Fibroblast of peridontal ligament (primary cell): ENCODE measurements at regions not wholly inside any gene's neighbourhood (a gene's known extent, or its start where the extent isn't known, plus 50 kb on each side); places are given as distances from the start of the nearest gene placed in this dataset.
A peak's percentile ranks its signal among the peaks of the same experiment; 100 is the strongest.

Source experiments
- DNase-seq: peaks from one replicate; pipeline ENCODE4 v3.0.0-alpha.2; 2010; ENCODE audit errors: extremely low read depth

DNA sequence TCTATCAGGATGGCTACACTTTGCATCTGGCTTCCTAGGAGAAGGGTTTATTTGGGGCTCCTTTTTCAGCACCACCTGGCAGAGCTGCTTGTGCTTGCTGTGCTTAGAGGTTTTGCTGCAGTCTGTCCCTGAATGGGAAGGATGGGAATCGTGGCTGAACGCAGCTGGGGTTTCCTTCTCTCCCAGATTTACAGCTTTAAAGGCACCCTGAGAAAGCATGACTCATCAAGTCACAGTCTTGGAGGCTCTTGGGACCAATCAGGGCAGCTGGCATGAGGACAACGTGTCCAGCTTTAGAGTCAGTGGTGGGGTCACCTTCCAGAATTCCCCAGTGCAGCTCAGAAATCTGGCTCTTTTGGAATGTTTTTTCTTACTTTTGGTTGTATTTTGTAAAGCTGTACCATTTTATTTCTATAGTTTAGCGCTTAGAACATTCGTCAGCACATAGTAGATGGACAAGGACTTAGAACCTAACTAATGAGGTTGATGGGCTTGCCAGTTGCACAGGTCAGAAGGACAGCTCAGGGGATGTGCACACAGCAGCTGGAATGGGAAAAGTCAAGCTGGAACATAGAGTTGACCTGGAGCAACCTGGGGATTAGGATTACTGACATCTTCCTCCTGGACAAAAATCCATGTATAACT lies 222.6 kb downstream of the PRDM2 start:
- no peak for DNase-seq

DNA sequence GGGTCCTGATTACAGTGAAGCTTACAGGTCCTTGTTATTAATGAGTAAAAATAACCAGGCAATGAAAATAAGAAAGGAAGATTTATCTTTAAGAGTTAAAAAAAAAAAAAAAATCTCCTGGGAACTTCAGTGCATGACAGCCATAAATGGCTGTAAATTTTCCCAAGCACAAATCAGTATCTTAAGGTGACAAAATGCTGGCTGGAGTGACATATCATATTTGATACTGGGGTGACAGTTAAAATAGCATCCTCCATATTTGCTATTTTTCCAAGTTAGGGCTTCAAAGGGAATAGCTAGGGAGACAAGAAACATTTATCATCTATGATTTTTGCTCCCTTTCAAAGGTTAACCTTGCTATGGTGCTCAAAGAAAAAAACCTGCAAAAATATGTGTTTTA lies 226.6 kb downstream of the PRDM2 start:
- DNase-seq = no peak

DNA sequence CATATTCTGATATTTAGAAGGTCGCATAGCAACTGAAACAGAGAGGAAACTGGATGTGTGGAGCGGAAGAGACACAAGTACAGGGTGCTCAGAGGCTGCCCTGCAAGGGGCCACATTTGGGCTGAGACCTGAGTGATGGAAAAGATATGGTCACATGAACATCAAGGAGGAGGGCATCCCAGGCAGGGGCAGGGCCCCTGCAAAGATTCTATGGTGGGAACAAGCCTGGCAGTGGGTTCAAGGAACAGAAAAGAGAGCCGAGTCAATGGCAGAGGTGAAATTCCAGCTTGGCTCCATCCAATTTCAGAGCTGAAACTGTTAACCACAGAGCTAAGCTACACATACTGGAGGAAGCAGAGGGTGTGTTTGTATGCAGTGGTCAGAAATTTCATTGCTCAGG lies 227.7 kb downstream of the PRDM2 start:
- DNase-seq = no peak

DNA sequence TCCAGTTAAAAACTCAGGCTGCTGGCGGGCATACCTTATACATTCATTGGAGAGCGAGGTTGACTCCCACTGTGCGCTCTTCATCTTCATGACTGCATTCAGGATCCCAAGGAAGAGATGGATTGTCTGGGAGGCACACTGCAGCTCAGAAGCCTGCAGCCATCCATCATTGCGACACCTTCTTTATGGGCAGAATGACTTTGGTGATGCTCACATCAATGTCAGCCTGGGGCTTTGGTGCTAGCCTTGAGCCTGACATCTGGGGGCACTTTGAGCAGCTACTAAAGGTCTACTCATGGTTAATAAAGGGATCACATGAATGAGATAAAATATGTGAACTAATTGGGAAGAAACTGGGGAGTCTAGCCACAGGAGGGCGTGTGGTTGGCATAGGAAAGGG lies 229.3 kb downstream of the PRDM2 start:
- no peak for DNase-seq

DNA sequence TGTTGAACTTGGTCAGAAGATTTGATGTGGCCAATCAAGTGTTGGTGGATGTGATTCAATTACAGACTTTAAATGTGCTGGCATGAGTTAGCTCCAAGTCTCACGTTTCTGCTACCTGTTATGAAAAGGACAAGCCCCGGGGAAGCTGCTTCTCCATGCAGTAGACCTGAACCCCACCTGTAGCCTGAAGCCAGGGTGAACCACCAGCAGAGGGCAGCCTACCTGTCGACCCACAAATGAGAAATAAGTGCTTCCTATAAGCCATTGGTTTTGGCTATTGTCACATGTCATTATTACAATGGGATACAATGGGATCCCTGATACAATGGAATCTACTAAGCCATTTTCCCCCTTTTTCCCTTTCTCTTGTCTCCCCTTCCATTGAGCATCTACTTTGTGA lies 230.2 kb downstream of the PRDM2 start:
- DNase-seq = no peak

DNA sequence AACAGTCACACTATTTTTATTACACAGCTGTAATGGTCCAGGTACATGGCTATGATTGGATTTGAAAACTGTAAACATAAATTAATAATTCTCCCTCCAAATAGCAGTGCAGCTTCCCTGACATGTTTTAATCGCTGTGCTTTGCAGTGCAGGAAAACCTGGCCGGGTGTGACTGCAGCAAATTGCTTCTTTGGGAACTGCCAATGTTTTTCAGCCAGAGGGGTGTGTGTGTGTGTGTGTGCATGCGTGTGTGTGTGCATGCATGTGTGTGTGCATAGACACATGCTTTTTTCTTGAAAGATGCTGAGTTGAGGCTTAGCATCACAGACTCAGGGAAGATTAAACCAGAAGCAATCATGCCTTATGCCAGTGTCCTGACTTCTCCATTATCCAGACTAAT lies 231.2 kb downstream of the PRDM2 start:
- DNase-seq = no peak

DNA sequence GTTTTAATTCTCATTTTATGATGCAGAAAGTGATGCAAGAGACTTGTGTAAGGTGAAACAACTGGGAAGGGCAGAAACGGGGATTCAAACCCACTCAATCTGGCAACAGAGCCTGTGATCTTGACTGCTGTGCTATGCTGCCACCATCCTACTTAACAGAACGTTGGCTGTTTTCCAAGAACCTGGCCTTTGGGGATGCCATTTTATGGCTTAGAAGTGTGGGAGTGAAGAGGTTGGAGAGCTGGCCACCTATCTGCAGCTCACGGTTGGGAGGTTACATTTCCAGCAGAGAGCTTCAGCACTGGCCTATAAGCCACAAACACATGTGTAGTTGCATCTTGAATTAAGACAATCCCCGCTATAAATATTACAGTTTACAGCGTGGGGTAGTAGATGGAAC lies 235.3 kb downstream of the PRDM2 start:
- DNase-seq = no peak

DNA sequence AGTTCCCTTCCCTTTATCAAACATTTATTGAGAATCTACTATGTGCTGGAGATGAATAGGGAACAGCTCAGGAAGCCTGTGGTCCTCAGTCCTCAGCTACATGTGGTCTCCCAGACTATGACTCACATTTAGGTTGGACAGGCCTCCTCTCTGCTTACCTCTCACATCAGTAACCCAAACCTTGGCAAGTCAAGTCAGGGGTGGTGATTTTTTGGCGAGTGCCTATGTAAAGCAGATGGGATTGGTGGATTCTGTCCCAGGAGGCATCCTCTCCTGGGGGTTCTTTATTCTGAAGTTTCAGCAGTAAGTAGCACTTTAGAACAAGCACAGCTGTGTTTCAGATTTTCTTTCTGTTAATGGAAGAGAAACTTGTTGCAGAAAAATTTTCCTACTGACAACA lies 241.3 kb downstream of the PRDM2 start:
- DNase-seq = no peak

DNA sequence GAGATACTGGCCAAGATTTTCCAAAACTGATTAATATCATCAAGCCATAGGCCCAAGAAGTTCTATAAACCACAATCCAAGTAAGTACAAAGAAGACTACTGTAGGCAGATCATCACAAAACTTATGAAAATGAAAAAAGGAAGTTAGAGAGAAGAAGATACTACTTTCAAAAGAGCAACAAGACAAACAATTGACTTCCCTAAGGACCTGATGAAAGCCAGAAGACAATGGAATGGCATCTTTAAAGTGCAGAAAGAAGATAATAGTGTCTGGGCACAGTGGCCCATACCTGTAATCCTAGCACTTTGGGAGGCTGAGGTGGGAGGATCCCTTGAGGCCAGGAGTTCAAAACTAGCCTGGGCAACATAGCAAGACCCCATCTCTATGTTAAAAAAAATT lies 243.1 kb downstream of the PRDM2 start:
- no peak for DNase-seq

DNA sequence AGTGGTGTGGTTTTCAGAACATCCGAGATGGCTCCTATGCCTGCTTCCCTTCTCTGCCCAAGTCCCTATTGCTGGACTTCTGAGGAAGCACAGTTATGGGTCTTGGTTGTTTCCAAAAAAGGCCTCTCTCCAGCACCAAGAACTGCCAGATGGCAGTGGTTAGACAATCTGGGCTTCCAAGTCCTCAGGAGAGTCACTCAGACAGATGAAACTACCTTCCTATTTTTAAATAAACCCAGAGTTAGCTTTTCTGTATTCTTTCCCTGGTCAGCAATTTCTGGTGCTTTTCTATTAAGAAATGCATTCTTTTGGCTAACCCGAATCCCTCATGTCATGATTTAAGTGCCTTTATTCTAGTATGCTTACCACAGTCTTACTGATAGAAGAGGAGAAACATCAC lies 245.9 kb downstream of the PRDM2 start:
- DNase-seq = no peak

DNA sequence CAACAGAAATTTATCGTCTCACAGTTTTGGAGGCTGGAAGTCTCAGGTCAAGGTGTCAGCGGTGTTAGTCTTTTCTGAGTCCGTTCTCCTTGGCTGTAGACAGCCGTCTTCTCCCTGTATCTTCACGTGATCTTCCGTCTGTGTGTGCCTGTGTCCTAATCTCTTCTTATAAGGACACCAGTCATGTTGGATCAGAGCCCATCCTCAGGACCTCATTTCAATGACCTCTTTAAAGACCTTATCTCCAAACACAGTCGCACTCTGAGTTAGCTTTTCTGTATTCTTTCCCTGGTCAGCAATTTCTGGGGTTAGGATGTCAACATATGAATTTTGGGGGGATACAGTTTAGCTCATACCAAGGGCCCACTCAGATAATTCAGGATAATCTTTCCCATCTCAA lies 247.7 kb downstream of the PRDM2 start:
- no peak for DNase-seq

DNA sequence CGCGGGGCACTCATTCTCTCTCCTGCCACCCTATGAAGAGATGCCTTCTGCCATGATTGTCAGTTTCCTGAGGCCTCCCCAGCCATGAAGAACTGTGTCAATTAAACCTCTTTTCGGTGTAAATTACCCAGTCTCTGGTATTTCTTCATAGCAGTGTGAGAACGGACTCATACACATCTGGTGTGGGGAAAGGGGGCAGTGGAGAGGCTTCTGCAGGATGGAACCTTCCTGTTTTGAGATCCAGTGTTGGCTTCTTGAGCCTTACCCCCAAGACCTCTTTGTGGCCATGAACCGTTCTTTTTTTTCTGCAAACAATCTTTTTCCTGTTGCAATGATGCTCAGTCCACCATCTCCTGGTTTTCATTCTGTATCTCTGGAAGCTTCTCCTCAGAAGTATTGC lies 248.4 kb downstream of the PRDM2 start:
- no peak for DNase-seq

DNA sequence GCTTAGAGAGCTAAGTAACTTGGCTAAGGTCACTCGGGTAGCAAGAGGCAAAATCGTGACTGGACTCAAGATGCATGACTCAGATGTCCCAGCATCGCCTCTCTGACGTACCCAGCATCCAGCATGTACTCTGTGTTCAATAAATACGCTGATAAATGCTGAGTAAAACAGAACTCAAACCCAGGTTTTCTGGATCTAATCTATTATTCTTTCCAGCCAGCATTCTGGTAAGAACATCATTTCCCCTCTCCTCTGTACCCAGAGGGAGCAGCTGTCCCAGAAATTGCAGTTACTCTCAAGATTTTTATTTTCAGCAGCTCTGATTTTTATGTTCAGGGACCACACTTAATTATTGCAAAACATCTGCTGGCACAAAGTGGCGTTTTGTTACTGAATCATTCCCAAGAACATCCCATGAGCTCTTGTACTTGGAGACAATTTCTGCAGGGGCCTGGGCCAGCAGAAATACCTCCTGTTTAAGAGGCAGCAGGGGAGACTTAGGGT lies 249.0 kb downstream of the PRDM2 start:
- DNase-seq = no peak

DNA sequence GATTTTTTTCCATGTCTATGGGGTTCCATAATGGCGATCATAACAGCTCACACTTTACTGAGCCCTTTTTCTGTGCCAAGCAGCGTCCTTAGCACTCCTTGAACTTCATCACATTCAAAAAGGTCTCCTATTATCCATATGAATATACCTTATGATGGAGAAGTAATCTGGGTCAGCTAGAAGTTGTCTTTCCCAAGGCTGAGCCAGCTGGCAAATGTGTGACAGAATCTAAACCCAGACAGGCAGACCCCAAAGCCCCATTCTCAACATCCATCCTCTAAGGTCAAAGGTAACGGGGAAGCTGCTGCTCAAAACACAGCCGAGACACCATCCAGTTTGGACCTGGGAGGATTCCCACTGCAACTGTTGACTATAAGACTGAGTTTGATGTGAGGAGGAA lies 249.6 kb downstream of the PRDM2 start:
- DNase-seq = no peak

DNA sequence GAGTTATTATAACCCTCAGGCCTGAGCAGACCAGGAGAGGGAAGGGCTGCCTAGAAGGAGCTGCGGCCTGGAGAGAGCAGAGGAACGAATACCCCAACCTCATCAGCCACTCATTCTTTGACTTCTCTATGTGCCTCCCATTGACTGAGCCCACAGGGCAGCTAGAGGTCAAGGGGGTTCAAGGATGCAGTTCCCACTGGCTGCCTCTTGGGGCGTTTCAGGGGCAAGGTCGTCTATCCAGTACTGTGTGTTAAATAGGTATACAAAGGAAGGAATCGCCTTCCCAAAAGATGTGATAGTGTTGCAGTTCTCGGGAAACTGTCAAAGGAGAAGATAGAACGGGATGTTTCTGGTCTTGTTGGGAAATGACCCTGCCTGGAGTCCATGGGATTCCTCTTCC lies 250.6 kb downstream of the PRDM2 start:
- no peak for DNase-seq

DNA sequence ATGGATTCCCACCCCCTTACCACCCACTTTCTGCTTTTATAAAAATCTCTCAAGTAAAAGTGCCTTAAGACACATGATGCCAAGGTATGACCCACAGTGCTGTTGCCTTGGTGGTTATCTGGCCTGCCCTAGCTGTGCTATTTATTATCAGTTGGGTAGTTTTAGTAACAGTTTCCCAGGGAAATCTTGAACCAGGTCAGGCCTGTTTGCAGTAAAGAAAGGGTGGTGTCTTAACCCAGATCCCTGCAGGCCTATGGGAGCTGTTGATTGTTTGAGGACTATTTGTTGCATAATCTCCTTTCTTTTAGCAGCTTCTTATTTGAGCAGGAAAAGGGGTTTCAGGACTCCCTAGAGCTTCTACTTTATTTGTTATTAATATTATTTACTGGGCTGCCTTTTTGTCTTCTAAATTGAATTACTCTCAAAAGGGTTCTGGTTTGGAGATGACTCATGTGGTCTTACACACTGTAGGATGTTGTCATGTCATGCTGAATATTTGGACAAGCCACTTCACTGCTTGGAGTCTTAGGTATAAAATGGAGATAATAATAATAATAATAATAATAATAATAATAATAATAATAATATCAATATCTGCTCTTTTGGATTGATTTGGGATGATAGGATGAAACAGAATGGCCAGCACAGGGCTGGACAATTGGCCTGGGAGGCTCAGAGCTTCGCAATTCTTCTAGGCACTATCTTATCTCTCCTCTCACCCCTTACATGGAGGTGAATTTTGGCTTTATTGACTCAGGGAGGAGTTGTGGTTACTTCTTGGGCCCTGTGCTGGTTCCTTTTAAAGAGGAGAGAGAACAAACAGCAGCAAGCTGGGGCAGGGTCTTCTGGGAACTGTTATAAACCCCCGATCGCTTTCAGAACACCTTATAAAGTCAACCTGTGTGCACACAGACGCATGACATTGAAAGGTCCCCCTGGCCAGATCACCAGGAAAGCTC lies 252.1 kb downstream of the PRDM2 start:
- no peak for DNase-seq

DNA sequence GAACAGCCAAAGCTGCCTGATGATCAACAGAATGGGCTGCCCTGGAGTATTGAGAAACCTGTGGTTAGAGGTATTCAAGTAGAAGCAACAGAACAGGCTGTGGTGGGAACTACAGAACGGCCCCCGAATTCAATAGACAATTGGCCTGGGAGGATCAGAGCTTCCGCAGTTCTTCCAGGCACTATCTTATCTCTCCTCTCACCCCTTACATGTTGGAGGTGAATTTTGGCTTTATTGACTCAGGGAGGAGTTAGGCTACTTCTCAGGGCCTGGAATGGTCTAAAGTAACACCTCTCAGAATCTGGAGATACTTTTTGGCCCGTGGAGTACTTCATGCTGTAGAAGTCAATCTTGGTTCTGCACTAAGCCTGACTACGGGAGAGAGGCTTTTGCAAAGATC lies 253.0 kb downstream of the PRDM2 start:
- DNase-seq = no peak

DNA sequence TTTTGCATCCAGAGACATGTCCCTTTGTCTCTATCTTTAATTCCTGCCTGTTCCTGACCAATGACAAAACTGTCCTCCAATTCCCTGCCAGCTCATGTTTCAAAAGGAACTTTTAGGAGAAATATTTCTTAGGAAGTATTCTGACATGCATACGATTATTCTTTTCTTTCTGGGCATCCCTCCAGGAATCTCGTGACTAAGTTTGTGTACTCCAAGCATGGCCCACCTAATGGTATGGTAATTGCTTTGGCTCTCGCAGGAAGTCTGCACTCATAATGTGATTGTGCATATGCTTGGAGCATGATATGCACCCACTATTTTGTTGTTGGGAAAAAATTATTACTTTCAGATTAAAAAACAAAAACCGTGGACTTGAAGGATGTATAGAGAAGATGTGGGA lies 256.4 kb downstream of the PRDM2 start:
- no peak for DNase-seq

DNA sequence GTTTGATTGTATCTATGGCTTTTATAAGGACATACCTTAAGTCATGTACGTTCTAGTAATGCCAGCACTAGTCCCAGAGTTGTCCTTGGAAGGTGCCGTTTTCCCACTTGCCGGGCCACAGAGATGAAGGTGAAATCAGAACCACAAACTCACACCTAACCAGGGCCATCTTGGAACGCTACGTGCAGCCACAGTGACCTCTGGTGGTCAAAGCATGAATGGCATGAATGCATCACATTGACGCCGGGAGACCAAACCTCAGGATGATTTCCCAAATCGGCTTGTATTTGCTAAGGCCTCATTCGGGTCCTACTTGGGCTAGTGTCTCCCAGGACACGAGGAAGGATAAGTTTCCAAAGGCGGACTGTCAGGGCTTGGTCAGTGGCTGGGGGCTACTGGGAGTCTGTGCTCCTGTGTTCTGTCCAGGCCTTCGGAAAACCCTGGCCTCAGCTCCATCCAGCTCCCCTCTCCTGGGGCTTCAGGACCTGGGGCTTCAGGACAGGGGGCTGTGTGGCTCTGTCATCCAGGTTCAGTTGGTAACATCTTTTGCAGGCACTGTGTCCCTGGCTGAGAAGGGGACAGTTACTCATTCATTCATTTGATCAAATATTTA lies 260.5 kb downstream of the PRDM2 start:
- DNase-seq = peak; percentile 60

DNA sequence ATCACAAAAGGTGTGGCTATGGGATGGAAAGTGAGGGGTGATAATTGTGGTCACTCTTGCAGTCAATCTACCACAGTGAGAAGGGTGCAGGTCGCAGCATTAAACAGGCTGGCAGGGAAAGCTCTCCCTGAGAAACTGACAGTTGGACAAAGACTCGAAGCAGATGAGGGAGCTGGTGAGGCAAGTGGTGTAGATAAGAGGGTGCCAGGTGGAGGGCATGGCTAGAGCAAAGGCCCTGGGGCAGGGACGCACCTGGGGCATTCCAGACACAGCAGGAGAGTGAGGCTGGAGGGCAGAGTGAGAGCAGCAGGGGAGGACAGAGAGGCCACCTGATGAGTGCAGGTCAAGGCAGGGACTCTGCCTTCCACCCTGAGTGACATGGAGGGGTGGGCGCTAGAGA lies 264.8 kb downstream of the PRDM2 start:
- DNase-seq = no peak

DNA sequence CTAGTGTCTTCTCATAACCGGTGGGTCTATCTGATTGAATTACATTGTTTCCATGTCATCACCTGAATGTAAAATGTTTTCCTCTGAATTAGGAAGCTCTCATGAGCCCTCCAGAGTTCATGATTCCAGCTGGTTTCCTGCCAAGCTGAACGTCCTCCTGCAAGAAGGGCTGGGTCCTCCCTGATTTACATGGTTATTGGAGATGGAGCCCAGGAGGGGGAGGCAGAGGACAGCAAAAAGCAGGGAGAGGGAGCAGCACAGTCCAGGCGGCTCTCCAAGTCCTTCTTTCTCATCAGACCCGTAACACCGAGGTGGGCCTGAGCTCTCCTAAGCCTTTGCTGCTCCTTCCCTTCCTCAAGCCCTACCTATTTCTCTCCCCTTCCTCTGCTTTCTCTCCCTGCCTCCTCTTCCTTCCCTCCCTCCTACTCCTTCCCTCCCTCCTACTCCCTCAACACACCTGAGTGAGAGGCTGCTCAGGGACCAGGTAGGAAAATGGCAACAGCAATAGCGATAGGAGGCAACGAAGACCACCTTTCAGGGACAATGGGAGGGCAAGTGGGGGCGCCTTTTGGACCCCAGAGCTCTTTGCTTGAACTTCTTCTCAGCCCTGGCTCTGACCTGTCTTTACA lies 265.9 kb downstream of the PRDM2 start:
- peak; percentile 34 for DNase-seq

DNA sequence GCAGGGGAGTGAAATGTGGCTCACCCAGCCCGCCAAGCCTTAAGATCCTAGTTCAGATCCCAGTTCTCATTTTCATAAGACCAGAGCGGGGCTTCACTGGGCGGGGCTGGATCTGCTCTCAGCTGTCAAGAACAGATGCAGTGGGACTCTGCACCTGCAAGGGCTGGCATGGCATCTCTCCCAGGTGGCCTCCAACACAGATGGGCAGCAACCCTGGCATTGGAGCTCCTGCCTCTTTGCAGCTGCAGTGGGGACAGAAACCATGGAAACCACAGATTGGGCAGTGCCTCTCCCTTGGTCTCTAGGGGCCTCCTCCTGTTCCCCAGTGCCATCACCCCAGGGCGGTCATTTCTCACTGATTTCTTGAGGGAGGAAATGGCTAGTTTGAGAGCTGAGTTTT lies 267.7 kb downstream of the PRDM2 start:
- DNase-seq = no peak
